Peyer's patch (tissue), 4 donors: ENCODE measurements at regions not wholly inside any gene's neighbourhood (a gene's known extent, or its start where the extent isn't known, plus 50 kb on each side); places are given as distances from the start of the nearest gene placed in this dataset.
A peak's percentile ranks its signal among the peaks of the same experiment; 100 is the strongest.

Source experiments
- DNase-seq, 3 donors: peaks; one replicate each; pipeline ENCODE4 v3.0.0-alpha.2; 2017 to 2019
- H3K27ac ChIP-seq, 4 donors: fragments of 200-600 bp; sonication (generic); one replicate each; pipeline ENCODE4 v1.5.1; 2016 to 2019
- H3K27me3 ChIP-seq, 2 donors: fragments of 200-600 bp; sonication (generic); one replicate each; pipeline ENCODE4 v1.5.1; 2019
- H3K36me3 ChIP-seq, 3 donors: fragments of 200-600 bp; sonication (generic); one replicate each; pipeline ENCODE4 v1.5.1; 2016 to 2019
- H3K4me1 ChIP-seq, 4 donors: fragments of 200-600 bp; sonication (generic); one replicate each; pipeline ENCODE4 v1.5.1; 2016 to 2019
- H3K4me3 ChIP-seq, 4 donors: fragments of 200-600 bp; sonication (generic); 1 replicate in 3 of 4; 2 replicates in 1 of 4; pipeline ENCODE4 v1.5.1; 2016 to 2019; ENCODE audit warnings: mild to moderate bottlenecking in 1 of 4
- H3K9me3 ChIP-seq, 4 donors: fragments of 200-600 bp; sonication (generic); one replicate each; pipeline ENCODE4 v1.5.1; 2016 to 2019; ENCODE audit warnings: mild to moderate bottlenecking in 1 of 4
- CTCF ChIP-seq, 6 experiments: fragments of 450-650 bp in 4 of 6; fragments of 200-600 bp in 2 of 6; sonication (generic) in 1 of 6; IDR thresholded peaks; one replicate each; pipeline ENCODE4 v1.5.1; 2017 to 2019; ENCODE audit warnings: antibody characterized with exemption in 6 of 6, mild to moderate bottlenecking in 3 of 6, moderate library complexity in 1 of 6
- POLR2A ChIP-seq, 2 donors: fragments of 450-650 bp; IDR thresholded peaks; one replicate each; pipeline ENCODE4 v1.5.1; 2017; ENCODE audit warnings: antibody characterized with exemption in 2 of 2, mild to moderate bottlenecking in 2 of 2, moderate library complexity in 2 of 2

- H3K4me3 ChIP-seq = no peak overlapping the region
- H3K4me1 ChIP-seq = peaks cover 0 to 3% (median 0%) of the 10 kb centered on the region in 4 donors
- no peak overlapping the region for H3K27ac ChIP-seq
- no peaks in the 10 kb centered on the region for H3K27me3 ChIP-seq
- DNase-seq = no peak
- no peaks in the 10 kb centered on the region for H3K36me3 ChIP-seq
- TF ChIP-seq CTCF (IDR thresholded peaks at IDR 0.05) = no peak
- TF ChIP-seq POLR2A (IDR thresholded peaks at IDR 0.05) = no peak
- no peaks in the 10 kb centered on the region for H3K9me3 ChIP-seq
Measured at GRCh38 chr20:1060985-1061384, 57.4 kb upstream of the PSMF1 start.

- Histone ChIP-seq H3K4me3 (no peak overlapping the region), H3K4me1 (peaks cover 0 to 3% (median 0%) of the 10 kb centered on the region in 4 donors), H3K36me3 (no peaks in the 10 kb centered on the region), H3K27me3 (no peaks in the 10 kb centered on the region), H3K9me3 (no peaks in the 10 kb centered on the region), H3K27ac (peak overlapping the region in 3 of 4 donors; percentile 4 to 52 (median 27))
- no peak for TF ChIP-seq POLR2A (IDR thresholded peaks at IDR 0.05)
- TF ChIP-seq CTCF (IDR thresholded peaks at IDR 0.05) = no peak
- no peak for DNase-seq
Measured at GRCh38 chr20:1061484-1062221, 56.7 kb upstream of the PSMF1 start.

- TF ChIP-seq POLR2A (IDR thresholded peaks at IDR 0.05) (no peak), CTCF (IDR thresholded peaks at IDR 0.05) (peak in 3 of 6 experiments; percentile 23 to 42 (median 34))
- DNase-seq = peak in 2 of 3 donors; percentile 65 to 72
- H3K4me1 ChIP-seq = peaks cover 0 to 3% (median 0%) of the 10 kb centered on the region in 4 donors
- no peaks in the 10 kb centered on the region for H3K9me3 ChIP-seq
- H3K36me3 ChIP-seq = no peaks in the 10 kb centered on the region
- no peak overlapping the region for H3K4me3 ChIP-seq
- H3K27ac ChIP-seq = peak overlapping the region in 3 of 4 donors; percentile 4 to 52 (median 27)
- H3K27me3 ChIP-seq = no peaks in the 10 kb centered on the region
Measured at GRCh38 chr20:1062334-1063010, 55.9 kb upstream of the PSMF1 start.
